ENCODE measurements at regions not wholly inside any gene's neighbourhood (a gene's known extent, or its start where the extent isn't known, plus 50 kb on each side); places are given as distances from the start of the nearest gene placed in this dataset.

GRCh38 chr5:123802298-123802951 is 290.4 kb downstream of the CSNK1G3 start:
- Histone ChIP-seq H3K36me3 (ENCODE audit: control insufficient read depth in 2 of 2, insufficient read depth in 2 of 2, low read length in 1 of 2) (no peaks in the 10 kb centered on the region), H3K9me3 (ENCODE audit: control insufficient read depth in 2 of 2, insufficient read depth in 1 of 2, low read depth in 1 of 2, low read length in 1 of 2) (no peaks in the 10 kb centered on the region), H3K4me3 (ENCODE audit: low read depth in 1 of 2, low read length in 2 of 2) (no peak overlapping the region), H3K4me1 (ENCODE audit: control insufficient read depth in 2 of 2, insufficient read depth in 2 of 2, low read length in 1 of 2) (peaks cover 0 to 4% of the 10 kb centered on the region in 2 donors), H3K27me3 (ENCODE audit: control insufficient read depth in 1 of 2, insufficient read depth in 2 of 2, low read length in 2 of 2) (no peaks in the 10 kb centered on the region), H3K27ac (ENCODE audit: low read depth in 2 of 2, low read length in 1 of 2) (no peak overlapping the region)
- 93 to 96% methylated on average over 4 of the region's 4 CpGs for WGBS, 2 donors

GRCh38 chr5:123800640-123801039 is 288.7 kb downstream of the CSNK1G3 start:
- Histone ChIP-seq H3K4me3 (ENCODE audit: low read depth in 1 of 2, low read length in 2 of 2) (no peak overlapping the region), H3K9me3 (ENCODE audit: control insufficient read depth in 2 of 2, insufficient read depth in 1 of 2, low read depth in 1 of 2, low read length in 1 of 2) (no peaks in the 10 kb centered on the region), H3K4me1 (ENCODE audit: control insufficient read depth in 2 of 2, insufficient read depth in 2 of 2, low read length in 1 of 2) (no peaks in the 10 kb centered on the region), H3K27me3 (ENCODE audit: control insufficient read depth in 1 of 2, insufficient read depth in 2 of 2, low read length in 2 of 2) (no peaks in the 10 kb centered on the region), H3K36me3 (ENCODE audit: control insufficient read depth in 2 of 2, insufficient read depth in 2 of 2, low read length in 1 of 2) (no peaks in the 10 kb centered on the region), H3K27ac (ENCODE audit: low read depth in 2 of 2, low read length in 1 of 2) (no peak overlapping the region)
- 36 to 37% methylated on average over 1 of the region's 1 CpG for WGBS, 2 donors

DNA sequence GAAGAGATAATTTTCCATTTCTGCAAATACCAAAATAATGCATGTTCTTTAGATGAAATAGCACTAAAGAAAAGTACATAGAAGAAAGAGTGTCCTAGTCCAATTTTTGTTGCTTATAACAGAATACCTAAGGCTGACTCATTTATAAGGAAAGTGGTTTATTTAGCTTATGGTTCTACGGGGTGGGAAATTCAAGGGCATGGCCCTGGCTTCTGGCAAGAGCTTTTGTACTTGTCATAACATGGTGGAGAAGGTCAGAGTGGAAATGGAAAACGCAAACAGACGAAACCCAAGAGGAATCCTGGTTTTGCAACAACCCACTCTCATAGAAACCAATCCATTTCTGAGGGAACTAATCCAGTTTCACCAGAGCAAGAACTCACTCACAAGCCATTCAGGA is 283.7 kb downstream of the CSNK1G3 start:
- no peaks in the 10 kb centered on the region for H3K27me3 ChIP-seq (ENCODE audit: control insufficient read depth in 1 of 2, insufficient read depth in 2 of 2, low read length in 2 of 2)
- WGBS, 2 donors = 63 to 70% methylated on average over 3 of the region's 3 CpGs
- no peaks in the 10 kb centered on the region for H3K4me1 ChIP-seq (ENCODE audit: control insufficient read depth in 2 of 2, insufficient read depth in 2 of 2, low read length in 1 of 2)
- H3K9me3 ChIP-seq (ENCODE audit: control insufficient read depth in 2 of 2, insufficient read depth in 1 of 2, low read depth in 1 of 2, low read length in 1 of 2) = no peaks in the 10 kb centered on the region
- no peaks in the 10 kb centered on the region for H3K36me3 ChIP-seq (ENCODE audit: control insufficient read depth in 2 of 2, insufficient read depth in 2 of 2, low read length in 1 of 2)
- no peak overlapping the region for H3K4me3 ChIP-seq (ENCODE audit: low read depth in 1 of 2, low read length in 2 of 2)
- no peak overlapping the region for H3K27ac ChIP-seq (ENCODE audit: low read depth in 2 of 2, low read length in 1 of 2)

GRCh38 chr5:123790226-123790625 is 278.2 kb downstream of the CSNK1G3 start:
- H3K9me3 ChIP-seq (ENCODE audit: control insufficient read depth in 2 of 2, insufficient read depth in 1 of 2, low read depth in 1 of 2, low read length in 1 of 2) = no peaks in the 10 kb centered on the region
- no peaks in the 10 kb centered on the region for H3K27me3 ChIP-seq (ENCODE audit: control insufficient read depth in 1 of 2, insufficient read depth in 2 of 2, low read length in 2 of 2)
- no peaks in the 10 kb centered on the region for H3K36me3 ChIP-seq (ENCODE audit: control insufficient read depth in 2 of 2, insufficient read depth in 2 of 2, low read length in 1 of 2)
- no peaks in the 10 kb centered on the region for H3K4me1 ChIP-seq (ENCODE audit: control insufficient read depth in 2 of 2, insufficient read depth in 2 of 2, low read length in 1 of 2)
- no peak overlapping the region for H3K4me3 ChIP-seq (ENCODE audit: low read depth in 1 of 2, low read length in 2 of 2)
- WGBS, 2 donors = 79 to 84% methylated on average over 2 of the region's 2 CpGs
- no peak overlapping the region for H3K27ac ChIP-seq (ENCODE audit: low read depth in 2 of 2, low read length in 1 of 2)

- no peaks in the 10 kb centered on the region for H3K4me1 ChIP-seq (ENCODE audit: control insufficient read depth in 2 of 2, insufficient read depth in 2 of 2, low read length in 1 of 2)
- no peak overlapping the region for H3K27ac ChIP-seq (ENCODE audit: low read depth in 2 of 2, low read length in 1 of 2)
- no peaks in the 10 kb centered on the region for H3K27me3 ChIP-seq (ENCODE audit: control insufficient read depth in 1 of 2, insufficient read depth in 2 of 2, low read length in 2 of 2)
- no peaks in the 10 kb centered on the region for H3K36me3 ChIP-seq (ENCODE audit: control insufficient read depth in 2 of 2, insufficient read depth in 2 of 2, low read length in 1 of 2)
- H3K9me3 ChIP-seq (ENCODE audit: control insufficient read depth in 2 of 2, insufficient read depth in 1 of 2, low read depth in 1 of 2, low read length in 1 of 2) = no peaks in the 10 kb centered on the region
- no peak overlapping the region for H3K4me3 ChIP-seq (ENCODE audit: low read depth in 1 of 2, low read length in 2 of 2)
Observed at GRCh38 chr5:123787635-123788034, 275.7 kb downstream of the CSNK1G3 start.

DNA sequence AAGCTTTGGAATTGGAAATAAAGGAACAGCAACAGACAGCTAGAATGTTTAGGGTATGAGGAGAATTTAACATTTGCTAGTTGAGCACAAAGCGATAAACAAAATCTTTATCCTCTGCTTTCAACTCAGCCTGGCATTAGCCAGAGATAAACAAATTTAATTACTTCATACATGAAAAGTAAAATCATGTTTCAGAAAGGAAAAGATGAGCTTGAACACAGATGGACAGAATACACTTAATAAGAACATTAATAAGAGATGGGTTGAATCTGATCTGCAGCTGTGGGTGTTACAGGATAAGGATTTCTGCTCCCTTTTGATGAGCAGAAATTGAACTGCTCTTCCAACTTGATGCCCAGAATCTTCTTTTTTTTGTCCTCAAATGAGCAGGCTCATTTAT is 275.2 kb downstream of the CSNK1G3 start:
- Histone ChIP-seq H3K9me3 (ENCODE audit: control insufficient read depth in 2 of 2, insufficient read depth in 1 of 2, low read depth in 1 of 2, low read length in 1 of 2) (no peaks in the 10 kb centered on the region), H3K4me3 (ENCODE audit: low read depth in 1 of 2, low read length in 2 of 2) (no peak overlapping the region), H3K4me1 (ENCODE audit: control insufficient read depth in 2 of 2, insufficient read depth in 2 of 2, low read length in 1 of 2) (no peaks in the 10 kb centered on the region), H3K36me3 (ENCODE audit: control insufficient read depth in 2 of 2, insufficient read depth in 2 of 2, low read length in 1 of 2) (no peaks in the 10 kb centered on the region), H3K27me3 (ENCODE audit: control insufficient read depth in 1 of 2, insufficient read depth in 2 of 2, low read length in 2 of 2) (no peaks in the 10 kb centered on the region), H3K27ac (ENCODE audit: low read depth in 2 of 2, low read length in 1 of 2) (no peak overlapping the region)
- WGBS, 2 donors = 89 to 93% methylated on average over 1 of the region's 1 CpG

GRCh38 chr5:123786411-123786810 is 274.4 kb downstream of the CSNK1G3 start:
- 75 to 77% methylated on average over 5 of the region's 5 CpGs for WGBS, 2 donors
- no peaks in the 10 kb centered on the region for H3K9me3 ChIP-seq (ENCODE audit: control insufficient read depth in 2 of 2, insufficient read depth in 1 of 2, low read depth in 1 of 2, low read length in 1 of 2)
- no peak overlapping the region for H3K4me3 ChIP-seq (ENCODE audit: low read depth in 1 of 2, low read length in 2 of 2)
- H3K36me3 ChIP-seq (ENCODE audit: control insufficient read depth in 2 of 2, insufficient read depth in 2 of 2, low read length in 1 of 2) = no peaks in the 10 kb centered on the region
- H3K27ac ChIP-seq (ENCODE audit: low read depth in 2 of 2, low read length in 1 of 2) = no peak overlapping the region
- H3K27me3 ChIP-seq (ENCODE audit: control insufficient read depth in 1 of 2, insufficient read depth in 2 of 2, low read length in 2 of 2) = no peaks in the 10 kb centered on the region
- no peaks in the 10 kb centered on the region for H3K4me1 ChIP-seq (ENCODE audit: control insufficient read depth in 2 of 2, insufficient read depth in 2 of 2, low read length in 1 of 2)

GRCh38 chr5:123785162-123786071 is 273.4 kb downstream of the CSNK1G3 start:
- no peaks in the 10 kb centered on the region for H3K27me3 ChIP-seq (ENCODE audit: control insufficient read depth in 1 of 2, insufficient read depth in 2 of 2, low read length in 2 of 2)
- no peaks in the 10 kb centered on the region for H3K4me1 ChIP-seq (ENCODE audit: control insufficient read depth in 2 of 2, insufficient read depth in 2 of 2, low read length in 1 of 2)
- no peak overlapping the region for H3K27ac ChIP-seq (ENCODE audit: low read depth in 2 of 2, low read length in 1 of 2)
- WGBS, 2 donors = 23 to 25% methylated on average over 5 of the region's 5 CpGs
- no peaks in the 10 kb centered on the region for H3K36me3 ChIP-seq (ENCODE audit: control insufficient read depth in 2 of 2, insufficient read depth in 2 of 2, low read length in 1 of 2)
- H3K4me3 ChIP-seq (ENCODE audit: low read depth in 1 of 2, low read length in 2 of 2) = no peak overlapping the region
- H3K9me3 ChIP-seq (ENCODE audit: control insufficient read depth in 2 of 2, insufficient read depth in 1 of 2, low read depth in 1 of 2, low read length in 1 of 2) = no peaks in the 10 kb centered on the region

DNA sequence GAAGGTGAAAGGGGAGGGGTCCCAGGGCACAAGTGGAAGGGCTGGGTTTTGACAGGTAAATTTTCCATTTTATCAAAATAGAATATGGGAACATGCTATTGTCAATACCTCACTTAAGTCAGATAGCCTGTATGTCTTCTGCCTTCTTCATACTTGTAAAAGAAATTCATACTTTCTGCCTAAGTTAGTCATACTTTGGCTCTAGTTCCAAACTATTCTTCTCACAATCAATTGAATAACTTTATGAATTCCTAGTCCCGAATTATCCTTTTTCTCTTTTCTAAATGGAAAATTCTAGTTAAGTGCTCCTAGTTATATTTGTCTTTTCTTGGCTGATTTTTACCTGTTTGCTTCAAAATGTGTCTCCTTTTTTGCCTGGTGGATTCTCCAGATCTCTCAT is 271.4 kb downstream of the CSNK1G3 start:
- H3K27me3 ChIP-seq (ENCODE audit: control insufficient read depth in 1 of 2, insufficient read depth in 2 of 2, low read length in 2 of 2) = no peaks in the 10 kb centered on the region
- no peak overlapping the region for H3K4me3 ChIP-seq (ENCODE audit: low read depth in 1 of 2, low read length in 2 of 2)
- H3K9me3 ChIP-seq (ENCODE audit: control insufficient read depth in 2 of 2, insufficient read depth in 1 of 2, low read depth in 1 of 2, low read length in 1 of 2) = no peaks in the 10 kb centered on the region
- WGBS, 2 donors = 32 to 48% methylated on average over 1 of the region's 1 CpG
- no peaks in the 10 kb centered on the region for H3K4me1 ChIP-seq (ENCODE audit: control insufficient read depth in 2 of 2, insufficient read depth in 2 of 2, low read length in 1 of 2)
- no peak overlapping the region for H3K27ac ChIP-seq (ENCODE audit: low read depth in 2 of 2, low read length in 1 of 2)
- H3K36me3 ChIP-seq (ENCODE audit: control insufficient read depth in 2 of 2, insufficient read depth in 2 of 2, low read length in 1 of 2) = no peaks in the 10 kb centered on the region

DNA sequence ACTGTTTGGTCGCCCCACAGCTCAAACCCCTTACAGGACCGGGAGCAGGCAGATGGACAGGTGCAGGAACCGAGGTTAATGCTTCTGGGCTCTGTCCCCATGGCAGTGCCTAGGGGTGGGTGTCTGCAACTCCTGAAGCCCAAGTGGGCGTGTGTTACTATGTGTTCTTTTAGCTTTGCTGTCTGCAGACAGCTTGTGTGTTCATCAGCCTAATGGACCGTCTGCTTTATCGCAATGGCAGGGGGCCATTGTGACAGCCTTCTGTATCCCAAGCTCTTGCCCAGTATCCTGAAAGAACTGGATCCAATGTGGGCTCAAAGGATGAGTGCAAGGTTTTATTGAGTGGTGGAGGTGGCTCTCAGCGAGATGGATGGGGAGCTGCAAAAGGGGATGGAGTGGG is 266.7 kb downstream of the CSNK1G3 start:
- 93 to 94% methylated on average over 7 of the region's 7 CpGs for WGBS, 2 donors

More for the DNA sequence above, 266.7 kb downstream of the CSNK1G3 start:
- no peaks in the 10 kb centered on the region for H3K9me3 ChIP-seq (ENCODE audit: control insufficient read depth in 2 of 2, insufficient read depth in 1 of 2, low read depth in 1 of 2, low read length in 1 of 2)
- H3K27ac ChIP-seq (ENCODE audit: low read depth in 2 of 2, low read length in 1 of 2) = no peak overlapping the region
- H3K4me3 ChIP-seq (ENCODE audit: low read depth in 1 of 2, low read length in 2 of 2) = no peak overlapping the region
- no peaks in the 10 kb centered on the region for H3K27me3 ChIP-seq (ENCODE audit: control insufficient read depth in 1 of 2, insufficient read depth in 2 of 2, low read length in 2 of 2)
- H3K36me3 ChIP-seq (ENCODE audit: control insufficient read depth in 2 of 2, insufficient read depth in 2 of 2, low read length in 1 of 2) = no peaks in the 10 kb centered on the region
- H3K4me1 ChIP-seq (ENCODE audit: control insufficient read depth in 2 of 2, insufficient read depth in 2 of 2, low read length in 1 of 2) = no peaks in the 10 kb centered on the region

All from esophagus (tissue), 2 donors.